NB4 (cell line): ENCODE measurements at regions not wholly inside any gene's neighbourhood (a gene's known extent, or its start where the extent isn't known, plus 50 kb on each side); places are given as distances from the start of the nearest gene placed in this dataset.

Experiments used
- DNase-seq: peaks from one replicate; pipeline ENCODE4 v3.0.0; 2010; ENCODE audit warnings: low read depth
- H3K4me3 ChIP-seq: one replicate; pipeline ENCODE4 v1.5.1; 2011; ENCODE audit warnings: mild to moderate bottlenecking, low read depth, low read length, moderate library complexity
- MAX ChIP-seq: IDR thresholded peaks from 2 replicates; pipeline ENCODE4 v1.6.1; 2011; ENCODE audit warnings: low read depth, low read length
- MYC ChIP-seq: IDR thresholded peaks from 2 replicates; pipeline ENCODE4 v1.6.1; 2011; ENCODE audit warnings: low read depth, low read length
- POLR2A ChIP-seq: IDR thresholded peaks from 2 replicates; pipeline ENCODE4 v1.6.1; 2011; ENCODE audit warnings: mild to moderate bottlenecking; ENCODE audit not compliant: insufficient read length; ENCODE audit errors: extremely low read depth
- TF ChIP-seq, protein P1 (sequence below): IDR thresholded peaks from one replicate; pipeline ENCODE4 v1.5.1; 2012; ENCODE audit warnings: low read depth, low read length

DNA sequence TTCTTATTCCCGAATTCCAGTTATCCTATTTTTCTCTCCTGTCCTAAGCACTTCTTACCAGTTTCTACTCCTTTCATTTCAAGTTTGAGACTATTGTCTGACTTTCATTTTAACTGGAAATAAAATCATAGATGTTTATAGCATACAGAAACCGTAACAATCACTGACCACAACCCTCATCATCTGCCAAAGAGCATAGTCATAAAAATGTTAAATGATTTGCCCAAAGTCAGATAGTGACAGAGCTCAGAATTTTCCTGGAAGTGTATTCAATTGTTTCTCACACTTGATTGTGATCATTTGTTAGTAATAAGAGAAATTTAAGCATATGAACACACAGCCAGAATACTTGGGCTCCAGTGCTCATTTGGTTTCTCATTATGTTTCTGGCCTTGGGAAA, 250.5 kb upstream of the PCDH15 start:
- no peak overlapping the region for H3K4me3 ChIP-seq
- TF ChIP-seq, protein P1, sequence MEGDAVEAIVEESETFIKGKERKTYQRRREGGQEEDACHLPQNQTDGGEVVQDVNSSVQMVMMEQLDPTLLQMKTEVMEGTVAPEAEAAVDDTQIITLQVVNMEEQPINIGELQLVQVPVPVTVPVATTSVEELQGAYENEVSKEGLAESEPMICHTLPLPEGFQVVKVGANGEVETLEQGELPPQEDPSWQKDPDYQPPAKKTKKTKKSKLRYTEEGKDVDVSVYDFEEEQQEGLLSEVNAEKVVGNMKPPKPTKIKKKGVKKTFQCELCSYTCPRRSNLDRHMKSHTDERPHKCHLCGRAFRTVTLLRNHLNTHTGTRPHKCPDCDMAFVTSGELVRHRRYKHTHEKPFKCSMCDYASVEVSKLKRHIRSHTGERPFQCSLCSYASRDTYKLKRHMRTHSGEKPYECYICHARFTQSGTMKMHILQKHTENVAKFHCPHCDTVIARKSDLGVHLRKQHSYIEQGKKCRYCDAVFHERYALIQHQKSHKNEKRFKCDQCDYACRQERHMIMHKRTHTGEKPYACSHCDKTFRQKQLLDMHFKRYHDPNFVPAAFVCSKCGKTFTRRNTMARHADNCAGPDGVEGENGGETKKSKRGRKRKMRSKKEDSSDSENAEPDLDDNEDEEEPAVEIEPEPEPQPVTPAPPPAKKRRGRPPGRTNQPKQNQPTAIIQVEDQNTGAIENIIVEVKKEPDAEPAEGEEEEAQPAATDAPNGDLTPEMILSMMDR = no peak
- TF ChIP-seq MYC = no peak
- no peak for DNase-seq

- no peak for DNase-seq
- no peak overlapping the region for H3K4me3 ChIP-seq
- no peak for TF ChIP-seq POLR2A
- TF ChIP-seq MAX = no peak
- TF ChIP-seq MYC = no peak
- TF ChIP-seq, protein P1 = no peak
Measured at GRCh38 chr10:55048830-55049498, 247.9 kb upstream of the PCDH15 start.

DNA sequence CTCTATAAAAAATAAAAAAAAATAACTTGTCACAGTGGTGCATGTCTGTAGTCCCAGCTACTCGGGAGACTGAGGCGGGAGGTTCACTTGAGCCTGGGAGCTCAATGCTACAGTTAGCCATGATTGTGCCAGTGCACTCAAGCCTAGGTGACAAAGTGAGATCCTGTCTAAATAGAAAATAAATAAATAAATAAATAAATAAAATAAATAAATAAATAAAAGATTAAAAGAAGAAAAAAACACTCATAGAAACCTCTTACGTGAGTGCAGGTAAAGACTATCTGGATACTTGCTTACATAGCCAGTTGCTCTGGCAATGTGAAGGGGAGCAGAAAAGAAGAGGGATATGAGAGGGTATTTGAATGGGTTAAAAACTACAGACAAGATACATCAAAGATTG, 242.5 kb upstream of the PCDH15 start:
- DNase-seq = no peak
- TF ChIP-seq POLR2A (no peak), MAX (no peak), MYC (no peak)
- TF ChIP-seq, protein P1 = no peak
- H3K4me3 ChIP-seq = no peak overlapping the region

GRCh38 chr10:55033061-55033460, 232.0 kb upstream of the PCDH15 start:
- no peak overlapping the region for H3K4me3 ChIP-seq
- DNase-seq = no peak
- TF ChIP-seq MYC = no peak
- TF ChIP-seq MAX = no peak
- TF ChIP-seq, protein P1 = no peak
- TF ChIP-seq POLR2A = no peak

GRCh38 chr10:55024713-55025112, 223.7 kb upstream of the PCDH15 start:
- peak; percentile 9 for DNase-seq
- no peak overlapping the region for H3K4me3 ChIP-seq
- TF ChIP-seq POLR2A (no peak), MYC (no peak), MAX (no peak)
- TF ChIP-seq, protein P1 = no peak

DNA sequence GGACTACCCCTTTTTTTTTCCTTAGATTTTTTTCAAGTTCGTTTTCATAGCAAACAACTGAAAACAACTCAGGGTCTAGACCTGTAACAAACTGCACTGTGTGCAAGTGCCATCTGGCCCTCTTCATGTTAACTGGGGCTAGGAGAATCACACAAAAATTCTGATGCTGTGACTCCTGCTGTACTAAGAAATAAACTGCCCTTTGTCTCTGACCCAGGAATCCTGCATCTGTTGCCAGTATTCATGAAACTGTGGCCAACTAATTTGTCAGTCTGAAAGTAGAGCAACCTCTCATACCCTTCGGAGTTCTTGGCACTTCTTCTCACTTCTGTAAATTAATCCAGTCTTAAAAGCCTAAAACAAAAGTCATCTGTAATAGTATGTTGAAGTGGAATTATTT, 218.4 kb upstream of the PCDH15 start:
- no peak overlapping the region for H3K4me3 ChIP-seq
- TF ChIP-seq POLR2A = no peak
- no peak for TF ChIP-seq MYC
- no peak for TF ChIP-seq MAX
- TF ChIP-seq, protein P1 = no peak
- DNase-seq = no peak
